Keratinocyte (primary cell): ENCODE measurements at regions not wholly inside any gene's neighbourhood (a gene's known extent, or its start where the extent isn't known, plus 50 kb on each side); places are given as distances from the start of the nearest gene placed in this dataset.

ENCODE experiments used
- DNase-seq: peaks from one replicate; pipeline ENCODE4 v3.0.0-alpha.2; 2011; ENCODE audit warnings: low read depth, missing footprints, low spot score
- FAIRE-seq: peaks from 2 replicates; lab custom pipeline; 2011; peaks lifted over from hg19 to GRCh38; lab: Jason Lieb, UNC
- H2AFZ ChIP-seq: 2 replicates; pipeline ENCODE4 v1.6.0; 2012; ENCODE audit warnings: low read length, control low read depth, inconsistent platforms; ENCODE audit not compliant: control insufficient read depth
- H3K27ac ChIP-seq: 2 replicates; pipeline ENCODE4 v1.5.1; 2011; ENCODE audit warnings: low read length; ENCODE audit not compliant: control insufficient read depth, insufficient read depth
- H3K27me3 ChIP-seq: 3 replicates; pipeline ENCODE4 v1.6.0; 2011; ENCODE audit warnings: low read length; ENCODE audit not compliant: control insufficient read depth, insufficient read depth; ENCODE audit errors: extremely low read depth
- H3K36me3 ChIP-seq, 2 experiments: 2 replicates in 1 of 2; 3 replicates in 1 of 2; pipeline ENCODE4 v1.5.1; 2011; ENCODE audit warnings: low read length in 2 of 2, mild to moderate bottlenecking in 1 of 2; ENCODE audit not compliant: control insufficient read depth in 2 of 2, insufficient read depth in 2 of 2; ENCODE audit errors: extremely low read depth in 1 of 2
- H3K4me1 ChIP-seq: 3 replicates; pipeline ENCODE4 v1.5.1; 2011; ENCODE audit warnings: low read length; ENCODE audit not compliant: control insufficient read depth, insufficient read depth; ENCODE audit errors: extremely low read depth
- H3K4me2 ChIP-seq: 3 replicates; pipeline ENCODE4 v1.6.0; 2011; ENCODE audit warnings: low read depth, low read length; ENCODE audit not compliant: control insufficient read depth, insufficient read depth; ENCODE audit errors: extremely low read depth
- H3K4me3 ChIP-seq, 3 experiments: fragments of 200-600 bp in 1 of 3; sonication (generic) in 1 of 3; 2 replicates in 2 of 3; 3 replicates in 1 of 3; pipeline ENCODE4 v1.5.1; 2011 to 2016; ENCODE audit warnings: low read length in 3 of 3, mild to moderate bottlenecking in 3 of 3, control low read depth in 2 of 3, inconsistent platforms in 1 of 3, low read depth in 1 of 3, mixed read lengths in 1 of 3, mixed run types in 1 of 3, moderate library complexity in 1 of 3; ENCODE audit not compliant: control insufficient read depth in 2 of 3, insufficient read depth in 2 of 3; ENCODE audit errors: extremely low read depth in 1 of 3
- H3K79me2 ChIP-seq: 2 replicates; pipeline ENCODE4 v1.6.0; 2012; ENCODE audit warnings: low read length; ENCODE audit not compliant: control insufficient read depth, insufficient read depth
- H3K9ac ChIP-seq: 3 replicates; pipeline ENCODE4 v1.6.0; 2011; ENCODE audit warnings: low read length; ENCODE audit not compliant: control insufficient read depth, insufficient read depth; ENCODE audit errors: extremely low read depth
- H3K9me1 ChIP-seq: 3 replicates; pipeline ENCODE4 v1.6.0; 2011; ENCODE audit warnings: low read length; ENCODE audit not compliant: control insufficient read depth, insufficient read depth; ENCODE audit errors: extremely low read depth
- H3K9me3 ChIP-seq: 2 replicates; pipeline ENCODE4 v1.5.1; 2012; ENCODE audit warnings: low read depth, low read length; ENCODE audit not compliant: control insufficient read depth
- H4K20me1 ChIP-seq: 3 replicates; pipeline ENCODE4 v1.6.0; 2011; ENCODE audit warnings: low read length; ENCODE audit not compliant: control insufficient read depth, insufficient read depth; ENCODE audit errors: extremely low read depth
- CTCF ChIP-seq, 3 experiments: IDR thresholded peaks in 1 of 3; conservative IDR thresholded peaks in 1 of 3; optimal IDR thresholded peaks in 1 of 3; 2 replicates in 2 of 3; 3 replicates in 1 of 3; pipeline versions ENCODE3 to v1.5.1; 2011; ENCODE audit warnings: low read length in 3 of 3, mild to moderate bottlenecking in 3 of 3, moderate library complexity in 2 of 3, control low read depth in 1 of 3, inconsistent platforms in 1 of 3; ENCODE audit not compliant: insufficient read depth in 2 of 3; ENCODE audit errors: extremely low read depth in 1 of 3
- EZH2 ChIP-seq: IDR thresholded peaks from one replicate; pipeline ENCODE4 v1.6.1; 2012; ENCODE audit warnings: inconsistent platforms, mild to moderate bottlenecking, low read length, moderate library complexity
- dilution Hi-C: fragments of 300-500 bp; cut with MboI; formaldehyde crosslinking; loops from one replicate; pipeline ENCODE4 v1.7.0; 2020; ENCODE audit warnings: low sequenced_read_pairs; ENCODE audit not compliant: extremely low pct_ligation_motif_present

GRCh38 chr3:46093966-46094365 lies 66.7 kb upstream of the XCR1 start:
- H3K4me1 ChIP-seq = peaks cover 19% of the 10 kb centered on the region
- no peak overlapping the region for H3K27ac ChIP-seq
- no peaks in the 10 kb centered on the region for H3K36me3 ChIP-seq
- TF ChIP-seq CTCF (optimal IDR thresholded peaks at IDR 0.05 in 1 of 3, IDR thresholded peaks at IDR 0.05 in 1 of 3, conservative IDR thresholded peaks at IDR 0.05 in 1 of 3; ENCODE audit: extremely low read depth in 1 of 3, insufficient read depth in 2 of 3, low read length in 3 of 3) (no peak), EZH2 (no peak)
- no peaks in the 10 kb centered on the region for H3K9me3 ChIP-seq
- H2AFZ ChIP-seq = no peak overlapping the region
- H3K27me3 ChIP-seq = no peaks in the 10 kb centered on the region
- DNase-seq (no peak), FAIRE-seq (no peak)
- no peak overlapping the region for H3K4me3 ChIP-seq
- dilution Hi-C loops = no loop called here
- H3K4me2 ChIP-seq = no peak overlapping the region
- no peaks in the 10 kb centered on the region for H3K79me2 ChIP-seq
- H3K9me1 ChIP-seq = no peaks in the 10 kb centered on the region
- H4K20me1 ChIP-seq = no peaks in the 10 kb centered on the region
- H3K9ac ChIP-seq = no peak overlapping the region

GRCh38 chr3:46093327-46093942 lies 66.2 kb upstream of the XCR1 start:
- FAIRE-seq = no peak
- TF ChIP-seq EZH2 = no peak

GRCh38 chr3:46092702-46093080 lies 65.4 kb upstream of the XCR1 start:
- FAIRE-seq = no peak

More at GRCh38 chr3:46093327-46093942, 66.2 kb upstream of the XCR1 start:
- Histone ChIP-seq H3K4me1 (peaks cover 20% of the 10 kb centered on the region), H3K9me1 (no peaks in the 10 kb centered on the region), H3K27ac (no peak overlapping the region), H3K27me3 (no peaks in the 10 kb centered on the region), H3K9ac (no peak overlapping the region), H3K79me2 (no peaks in the 10 kb centered on the region), H3K4me2 (no peak overlapping the region), H3K36me3 (no peaks in the 10 kb centered on the region), H4K20me1 (no peaks in the 10 kb centered on the region), H2AFZ (no peak overlapping the region), H3K9me3 (no peaks in the 10 kb centered on the region), H3K4me3 (no peak overlapping the region)
- no peak for DNase-seq
- dilution Hi-C loops = no loop called here

More at GRCh38 chr3:46092702-46093080, 65.4 kb upstream of the XCR1 start:
- Histone ChIP-seq H3K27ac (no peak overlapping the region), H2AFZ (no peak overlapping the region), H3K27me3 (no peaks in the 10 kb centered on the region), H3K9me1 (no peaks in the 10 kb centered on the region), H3K4me3 (no peak overlapping the region), H3K36me3 (no peaks in the 10 kb centered on the region), H4K20me1 (no peaks in the 10 kb centered on the region), H3K9ac (no peak overlapping the region), H3K9me3 (no peaks in the 10 kb centered on the region), H3K79me2 (no peaks in the 10 kb centered on the region), H3K4me1 (peaks cover 18% of the 10 kb centered on the region), H3K4me2 (no peak overlapping the region)
- DNase-seq = no peak
- dilution Hi-C loops = no loop called here
- TF ChIP-seq CTCF (optimal IDR thresholded peaks at IDR 0.05 in 1 of 3, IDR thresholded peaks at IDR 0.05 in 1 of 3, conservative IDR thresholded peaks at IDR 0.05 in 1 of 3; ENCODE audit: extremely low read depth in 1 of 3, insufficient read depth in 2 of 3, low read length in 3 of 3) (no peak), EZH2 (no peak)
